GM18907 (cell line): ENCODE measurements at regions not wholly inside any gene's neighbourhood (a gene's known extent, or its start where the extent isn't known, plus 50 kb on each side); places are given as distances from the start of the nearest gene placed in this dataset.
"Not testable (repeated sequence)": the region's sequence is repeated elsewhere in the genome, so short reads cannot be mapped to it uniquely, and the experiment has no call there.

Experiments used
- ATAC-seq: cut with Tn5 transposase; IDR thresholded peaks from one replicate; pipeline ENCODE4 v1.9.1; 2021; ENCODE audit warnings: mild to moderate bottlenecking, moderate library complexity; ENCODE audit not compliant: unreplicated experiment

- not testable (repeated sequence) for ATAC-seq
These were observed 63.3 kb upstream of the CEP78 start for GRCh38 chr9:78172610-78173009.

GRCh38 chr9:78171651-78172050 is 64.2 kb upstream of the CEP78 start:
- ATAC-seq = no peak

GRCh38 chr9:78169125-78169524 is 66.8 kb upstream of the CEP78 start:
- ATAC-seq = no peak

- no peak for ATAC-seq
These were observed 68.5 kb upstream of the CEP78 start for GRCh38 chr9:78167356-78167755.

GRCh38 chr9:78163834-78164233 is 72.0 kb upstream of the CEP78 start:
- no peak for ATAC-seq

- no peak for ATAC-seq
These were observed 77.6 kb upstream of the CEP78 start for GRCh38 chr9:78158286-78158685.

- no peak for ATAC-seq
These were observed 84.9 kb upstream of the CEP78 start for GRCh38 chr9:78150983-78151356.

- no peak for ATAC-seq
These were observed 85.4 kb upstream of the CEP78 start for GRCh38 chr9:78150312-78150982.

- ATAC-seq = no peak
These were observed 86.1 kb upstream of the CEP78 start for GRCh38 chr9:78149702-78150291.

- no peak for ATAC-seq
These were observed 89.6 kb upstream of the CEP78 start for GRCh38 chr9:78146241-78146640.

- ATAC-seq = peak; percentile 73
These were observed 91.1 kb upstream of the CEP78 start for GRCh38 chr9:78144663-78145377.

GRCh38 chr9:78144008-78144381 is 91.9 kb upstream of the CEP78 start:
- ATAC-seq = peak; percentile 35

GRCh38 chr9:78143281-78144007 is 92.4 kb upstream of the CEP78 start:
- peak; percentile 66 for ATAC-seq

GRCh38 chr9:78142264-78142663 is 93.6 kb upstream of the CEP78 start:
- not testable (repeated sequence) for ATAC-seq

GRCh38 chr9:78133751-78134150 is 102.1 kb upstream of the CEP78 start:
- peak; percentile 64 for ATAC-seq

GRCh38 chr9:78132701-78133058 is 101.1 kb upstream of the GNAQ start:
- peak; percentile 53 for ATAC-seq

GRCh38 chr9:78131969-78132700 is 100.5 kb upstream of the GNAQ start:
- peak; percentile 11 for ATAC-seq

- ATAC-seq = no peak
These were observed 99.2 kb upstream of the GNAQ start for GRCh38 chr9:78130853-78131252.

- ATAC-seq = no peak
These were observed 98.4 kb upstream of the GNAQ start for GRCh38 chr9:78130004-78130403.

GRCh38 chr9:78127279-78128225 is 95.9 kb upstream of the GNAQ start:
- no peak for ATAC-seq
